ENCODE measurements at regions not wholly inside any gene's neighbourhood (a gene's known extent, or its start where the extent isn't known, plus 50 kb on each side); places are given as distances from the start of the nearest gene placed in this dataset.

- H3K36me3 ChIP-seq, result no peaks in the 10 kb centered on the region
- peak; percentile 36 for DNase-seq
- intact Hi-C loops (cut with micrococcal nuclease), result no loop called here
Measured at GRCh38 chr12:110995016-110995415, 74.6 kb upstream of the MYL2 start.

GRCh38 chr12:110993434-110993833 is 73.1 kb upstream of the MYL2 start:
- no peak overlapping the region for H3K27ac ChIP-seq (replicated peaks)
- H3K27me3 ChIP-seq (ENCODE audit: low read depth), result no peaks in the 10 kb centered on the region
- H3K9me3 ChIP-seq (replicated peaks), result peaks cover 17% of the 10 kb centered on the region
- peaks cover 12% of the 10 kb centered on the region for H3K4me1 ChIP-seq
- intact Hi-C loops (cut with micrococcal nuclease), result no loop called here
- H3K36me3 ChIP-seq, result no peaks in the 10 kb centered on the region
- no peak for DNase-seq
- no peak overlapping the region for H3K4me3 ChIP-seq
- no peak for TF ChIP-seq CTCF (IDR thresholded peaks at IDR 0.05; ENCODE audit: borderline replicate concordance)

More at GRCh38 chr12:110995016-110995415, 74.6 kb upstream of the MYL2 start:
- H3K4me3 ChIP-seq, result no peak overlapping the region
- peak overlapping the region; percentile 84 for H3K27ac ChIP-seq (replicated peaks)
- H3K9me3 ChIP-seq (replicated peaks), result peaks cover 32% of the 10 kb centered on the region
- no peaks in the 10 kb centered on the region for H3K27me3 ChIP-seq (ENCODE audit: low read depth)
- TF ChIP-seq CTCF (IDR thresholded peaks at IDR 0.05; ENCODE audit: borderline replicate concordance), result peak; percentile 35
- H3K4me1 ChIP-seq, result peaks cover 12% of the 10 kb centered on the region

- no peak overlapping the region for H3K27ac ChIP-seq (replicated peaks)
- DNase-seq, result no peak
- H3K9me3 ChIP-seq (replicated peaks), result peaks cover 11% of the 10 kb centered on the region
- H3K36me3 ChIP-seq, result no peaks in the 10 kb centered on the region
- peaks cover 12% of the 10 kb centered on the region for H3K4me1 ChIP-seq
- no peaks in the 10 kb centered on the region for H3K27me3 ChIP-seq (ENCODE audit: low read depth)
- no peak overlapping the region for H3K4me3 ChIP-seq
- intact Hi-C loops (cut with micrococcal nuclease), result no loop called here
- no peak for TF ChIP-seq CTCF (IDR thresholded peaks at IDR 0.05; ENCODE audit: borderline replicate concordance)
Measured at GRCh38 chr12:110992909-110993308, 72.5 kb upstream of the MYL2 start.

GRCh38 chr12:110983811-110984210 is 63.4 kb upstream of the MYL2 start:
- no peak overlapping the region for H3K27ac ChIP-seq (replicated peaks)
- no peaks in the 10 kb centered on the region for H3K36me3 ChIP-seq
- intact Hi-C loops (cut with micrococcal nuclease), result no loop called here
- H3K27me3 ChIP-seq (ENCODE audit: low read depth), result peaks cover 26% of the 10 kb centered on the region
- no peaks in the 10 kb centered on the region for H3K4me1 ChIP-seq
- TF ChIP-seq CTCF (IDR thresholded peaks at IDR 0.05; ENCODE audit: borderline replicate concordance), result no peak
- DNase-seq, result no peak
- no peaks in the 10 kb centered on the region for H3K9me3 ChIP-seq (replicated peaks)
- H3K4me3 ChIP-seq, result no peak overlapping the region

- no peak for TF ChIP-seq CTCF (IDR thresholded peaks at IDR 0.05; ENCODE audit: borderline replicate concordance)
Measured at GRCh38 chr12:110972866-110973265, 52.5 kb upstream of the MYL2 start.

GRCh38 chr12:110971936-110972335 is 51.6 kb upstream of the MYL2 start:
- H3K27ac ChIP-seq (replicated peaks), result no peak overlapping the region
- H3K4me1 ChIP-seq, result no peaks in the 10 kb centered on the region
- peaks cover 10% of the 10 kb centered on the region for H3K9me3 ChIP-seq (replicated peaks)
- TF ChIP-seq CTCF (IDR thresholded peaks at IDR 0.05; ENCODE audit: borderline replicate concordance), result no peak
- no peaks in the 10 kb centered on the region for H3K36me3 ChIP-seq
- peaks cover under 1% of the 10 kb centered on the region for H3K27me3 ChIP-seq (ENCODE audit: low read depth)
- intact Hi-C loops (cut with micrococcal nuclease), result no loop called here
- H3K4me3 ChIP-seq, result no peak overlapping the region
- DNase-seq, result no peak

More at GRCh38 chr12:110972866-110973265, 52.5 kb upstream of the MYL2 start:
- Histone ChIP-seq H3K36me3 (no peaks in the 10 kb centered on the region), H3K27me3 (ENCODE audit: low read depth) (no peaks in the 10 kb centered on the region), H3K9me3 (replicated peaks) (peaks cover 10% of the 10 kb centered on the region), H3K4me1 (no peaks in the 10 kb centered on the region), H3K4me3 (no peak overlapping the region), H3K27ac (replicated peaks) (no peak overlapping the region)
- intact Hi-C loops (cut with micrococcal nuclease), result no loop called here
- DNase-seq, result no peak

All from left ventricle myocardium inferior (tissue), 1 donor.